Loucy (cell line): ENCODE measurements at regions not wholly inside any gene's neighbourhood (a gene's known extent, or its start where the extent isn't known, plus 50 kb on each side); places are given as distances from the start of the nearest gene placed in this dataset.

ENCODE experiments used
- H2AFZ ChIP-seq: fragments of 200-600 bp; sonication (generic); 2 replicates; pipeline ENCODE4 v1.6.0; 2016; ENCODE audit warnings: antibody characterized with exemption, mild to moderate bottlenecking, low read length, moderate library complexity
- H3F3A ChIP-seq: fragments of 200-600 bp; 2 replicates; pipeline ENCODE4 v1.6.0; 2016; ENCODE audit warnings: antibody characterized with exemption, low read depth, mild to moderate bottlenecking
- H3K27me3 ChIP-seq: fragments of 200-600 bp; sonication (generic); 2 replicates; pipeline ENCODE4 v1.6.1; 2014; ENCODE audit warnings: low read length, mild to moderate bottlenecking; ENCODE audit not compliant: insufficient read depth, poor library complexity, severe bottlenecking
- H3K36me3 ChIP-seq: fragments of 200-600 bp; sonication (generic); 2 replicates; pipeline ENCODE4 v1.6.1; 2016; ENCODE audit warnings: low read length; ENCODE audit not compliant: insufficient read depth
- H3K4me1 ChIP-seq: fragments of 200-600 bp; sonication (generic); 2 replicates; pipeline ENCODE4 v1.5.1; 2014; ENCODE audit warnings: low read length, mild to moderate bottlenecking; ENCODE audit not compliant: insufficient read depth, poor library complexity, severe bottlenecking
- H3K4me2 ChIP-seq: fragments of 200-600 bp; sonication (generic); 2 replicates; pipeline ENCODE4 v1.6.0; 2014; ENCODE audit warnings: antibody characterized with exemption, low read length, low read depth, mild to moderate bottlenecking; ENCODE audit not compliant: poor library complexity, severe bottlenecking
- H3K4me3 ChIP-seq: fragments of 200-600 bp; sonication (generic); 2 replicates; pipeline ENCODE4 v1.5.1; 2014; ENCODE audit warnings: low read length, mild to moderate bottlenecking, mixed read lengths; ENCODE audit not compliant: poor library complexity, severe bottlenecking
- H3K79me2 ChIP-seq: fragments of 200-600 bp; sonication (generic); 2 replicates; pipeline ENCODE4 v1.6.1; 2014; ENCODE audit warnings: low read length; ENCODE audit not compliant: insufficient read depth
- H3K9ac ChIP-seq: fragments of 200-600 bp; sonication (generic); 2 replicates; pipeline ENCODE4 v1.6.0; 2014; ENCODE audit warnings: mild to moderate bottlenecking, low read depth, low read length, moderate library complexity; ENCODE audit not compliant: poor library complexity, severe bottlenecking
- H3K9me2 ChIP-seq: fragments of 200-600 bp; sonication (generic); replicated peaks from 2 replicates; pipeline ENCODE4 v1.6.1; 2016; ENCODE audit warnings: low read depth, low read length, mixed read lengths
- H3K9me3 ChIP-seq: fragments of 200-600 bp; sonication (generic); 2 replicates; pipeline ENCODE4 v1.6.1; 2014; ENCODE audit warnings: mild to moderate bottlenecking, antibody characterized with exemption, low read length, low read depth; ENCODE audit not compliant: insufficient read depth
- H4K20me1 ChIP-seq: fragments of 200-600 bp; sonication (generic); 2 replicates; pipeline ENCODE4 v1.6.0; 2014; ENCODE audit warnings: antibody characterized with exemption, low read length, mild to moderate bottlenecking; ENCODE audit not compliant: insufficient read depth, poor library complexity, severe bottlenecking
- CTCF ChIP-seq: fragments of 200-600 bp; sonication (generic); conservative IDR thresholded peaks from 2 replicates; pipeline ENCODE4 v1.5.1; 2014; ENCODE audit warnings: mild to moderate bottlenecking, antibody characterized with exemption, low read length
- EZH2phosphoT487 ChIP-seq: fragments of 200-600 bp; IDR thresholded peaks from 2 replicates; pipeline ENCODE4 v1.6.1; 2018; ENCODE audit warnings: antibody characterized with exemption, mild to moderate bottlenecking, moderate library complexity, borderline replicate concordance

GRCh38 chr4:45399116-45399515 is 672.8 kb upstream of the GNPDA2 start:
- no peak for TF ChIP-seq CTCF
- TF ChIP-seq EZH2phosphoT487 = no peak
- H4K20me1 ChIP-seq = no peaks in the 10 kb centered on the region

GRCh38 chr4:45385306-45385705 is 659.0 kb upstream of the GNPDA2 start:
- H3K36me3 ChIP-seq = no peaks in the 10 kb centered on the region
- H4K20me1 ChIP-seq = no peaks in the 10 kb centered on the region
- H2AFZ ChIP-seq = no peak overlapping the region
- H3K4me2 ChIP-seq = no peak overlapping the region
- H3K9ac ChIP-seq = no peak overlapping the region
- TF ChIP-seq EZH2phosphoT487 (no peak), CTCF (no peak)
- H3K4me3 ChIP-seq = no peak overlapping the region
- no peaks in the 10 kb centered on the region for H3K79me2 ChIP-seq
- 0 out of 2 replicates have a peak, but pooled peaks cover 4% of the 10 kb centered on the region for H3K9me2 ChIP-seq
- H3F3A ChIP-seq = no peaks in the 10 kb centered on the region
- H3K27me3 ChIP-seq = no peaks in the 10 kb centered on the region
- H3K4me1 ChIP-seq = no peaks in the 10 kb centered on the region
- H3K9me3 ChIP-seq = 0 out of 2 replicates have a peak, but pooled peaks cover 3% of the 10 kb centered on the region

More at GRCh38 chr4:45399116-45399515, 672.8 kb upstream of the GNPDA2 start:
- Histone ChIP-seq H3K9me2 (no peaks in the 10 kb centered on the region), H3K36me3 (no peaks in the 10 kb centered on the region), H3K4me1 (no peaks in the 10 kb centered on the region), H3K4me2 (no peak overlapping the region), H2AFZ (no peak overlapping the region), H3K4me3 (no peak overlapping the region), H3K9me3 (no peaks in the 10 kb centered on the region), H3F3A (no peaks in the 10 kb centered on the region), H3K27me3 (no peaks in the 10 kb centered on the region), H3K9ac (no peak overlapping the region), H3K79me2 (no peaks in the 10 kb centered on the region)

GRCh38 chr4:45370408-45370807 is 644.1 kb upstream of the GNPDA2 start:
- no peak for TF ChIP-seq EZH2phosphoT487
- H3K4me2 ChIP-seq = no peak overlapping the region

GRCh38 chr4:45368832-45369231 is 642.5 kb upstream of the GNPDA2 start:
- Histone ChIP-seq H3K27me3 (no peaks in the 10 kb centered on the region), H3K4me2 (no peak overlapping the region), H4K20me1 (no peaks in the 10 kb centered on the region), H3K79me2 (no peaks in the 10 kb centered on the region), H3K9me3 (no peaks in the 10 kb centered on the region), H3K9me2 (no peaks in the 10 kb centered on the region), H2AFZ (no peak overlapping the region), H3K9ac (no peak overlapping the region), H3K4me3 (no peak overlapping the region), H3K4me1 (no peaks in the 10 kb centered on the region), H3F3A (no peaks in the 10 kb centered on the region), H3K36me3 (no peaks in the 10 kb centered on the region)
- TF ChIP-seq EZH2phosphoT487 (no peak), CTCF (no peak)

More at GRCh38 chr4:45370408-45370807, 644.1 kb upstream of the GNPDA2 start:
- Histone ChIP-seq H3K36me3 (no peaks in the 10 kb centered on the region), H3K9me2 (no peaks in the 10 kb centered on the region), H4K20me1 (no peaks in the 10 kb centered on the region), H3F3A (no peaks in the 10 kb centered on the region), H3K9ac (no peak overlapping the region), H3K9me3 (no peaks in the 10 kb centered on the region), H3K27me3 (no peaks in the 10 kb centered on the region), H2AFZ (no peak overlapping the region), H3K4me1 (no peaks in the 10 kb centered on the region), H3K79me2 (no peaks in the 10 kb centered on the region), H3K4me3 (no peak overlapping the region)
